COLO668 (cell line): ENCODE measurements at regions not wholly inside any gene's neighbourhood (a gene's known extent, or its start where the extent isn't known, plus 50 kb on each side); places are given as distances from the start of the nearest gene placed in this dataset.

ENCODE experiments used
- DNase-seq: peaks from one replicate; lab custom pipeline; 2025; ENCODE audit not compliant: unreplicated experiment; lab: John Stamatoyannopoulos, UW

- DNase-seq = no peak
Measured at GRCh38 chr13:111909501-111909900, 157.4 kb upstream of the SOX1 start.

- no peak for DNase-seq
Measured at GRCh38 chr13:111909971-111910671, 156.8 kb upstream of the SOX1 start.

GRCh38 chr13:111911121-111911720 is 155.7 kb upstream of the SOX1 start:
- DNase-seq = no peak

- no peak for DNase-seq
Measured at GRCh38 chr13:111911754-111912452, 155.0 kb upstream of the SOX1 start.

- DNase-seq = no peak
Measured at GRCh38 chr13:111912453-111912866, 154.5 kb upstream of the SOX1 start.

GRCh38 chr13:111912991-111913760 is 153.8 kb upstream of the SOX1 start:
- DNase-seq = no peak

GRCh38 chr13:111913761-111914140 is 153.2 kb upstream of the SOX1 start:
- peak; percentile 77 for DNase-seq

- DNase-seq = no peak
Measured at GRCh38 chr13:111914241-111915103, 152.5 kb upstream of the SOX1 start.

- DNase-seq = no peak
Measured at GRCh38 chr13:111915104-111915551, 151.8 kb upstream of the SOX1 start.

GRCh38 chr13:111916201-111916600 is 150.7 kb upstream of the SOX1 start:
- DNase-seq = no peak

- DNase-seq = no peak
Measured at GRCh38 chr13:111917086-111917485, 149.9 kb upstream of the SOX1 start.

GRCh38 chr13:111917901-111918300 is 149.0 kb upstream of the SOX1 start:
- DNase-seq = no peak

- DNase-seq = no peak
Measured at GRCh38 chr13:111919286-111919685, 147.7 kb upstream of the SOX1 start.

GRCh38 chr13:111919849-111920248 is 147.1 kb upstream of the SOX1 start:
- no peak for DNase-seq

- no peak for DNase-seq
Measured at GRCh38 chr13:111920306-111920931, 146.5 kb upstream of the SOX1 start.

GRCh38 chr13:111920932-111921705 is 145.8 kb upstream of the SOX1 start:
- no peak for DNase-seq

GRCh38 chr13:111922086-111922485 is 144.9 kb upstream of the SOX1 start:
- DNase-seq = no peak

GRCh38 chr13:111923439-111923838 is 143.5 kb upstream of the SOX1 start:
- DNase-seq = no peak

- DNase-seq = no peak
Measured at GRCh38 chr13:111923991-111924677, 142.8 kb upstream of the SOX1 start.
